Ectodermal cell (in vitro differentiated cells): ENCODE measurements at regions not wholly inside any gene's neighbourhood (a gene's known extent, or its start where the extent isn't known, plus 50 kb on each side); places are given as distances from the start of the nearest gene placed in this dataset.
"Not testable (repeated sequence)": the region's sequence is repeated elsewhere in the genome, so short reads cannot be mapped to it uniquely, and the experiment has no call there.

ENCODE experiments used
- H3K27ac ChIP-seq: 2 replicates; pipeline ENCODE4 v1.7.0; 2013; ENCODE audit warnings: mild to moderate bottlenecking, low read depth, low read length; ENCODE audit not compliant: insufficient read depth, poor library complexity, severe bottlenecking
- H3K27me3 ChIP-seq: 2 replicates; pipeline ENCODE4 v1.7.0; 2013; ENCODE audit warnings: mild to moderate bottlenecking, low read length; ENCODE audit not compliant: insufficient read depth, control insufficient read depth, poor library complexity, severe bottlenecking
- H3K36me3 ChIP-seq: one replicate; pipeline ENCODE4 v1.7.0; 2013; ENCODE audit warnings: low read length; ENCODE audit not compliant: control insufficient read depth, insufficient read depth
- H3K4me1 ChIP-seq: one replicate; pipeline ENCODE4 v1.7.0; 2013; ENCODE audit warnings: low read length; ENCODE audit not compliant: control insufficient read depth, insufficient read depth
- H3K4me3 ChIP-seq: 2 replicates; pipeline ENCODE4 v1.7.0; 2013; ENCODE audit warnings: low read depth, low read length, control low read depth; ENCODE audit not compliant: insufficient read depth
- H3K9me3 ChIP-seq: 2 replicates; pipeline ENCODE4 v1.7.0; 2013; ENCODE audit warnings: mild to moderate bottlenecking, low read length, moderate library complexity; ENCODE audit not compliant: control insufficient read depth
- WGBS, 2 experiments: methylation state at CpG; one replicate each; pipeline ENCODE4 v1.1.7; 2013; ENCODE audit warnings: missing lambda C conversion rate in 2 of 2; 5-methylcytosine and 5-hydroxymethylcytosine counted together

DNA sequence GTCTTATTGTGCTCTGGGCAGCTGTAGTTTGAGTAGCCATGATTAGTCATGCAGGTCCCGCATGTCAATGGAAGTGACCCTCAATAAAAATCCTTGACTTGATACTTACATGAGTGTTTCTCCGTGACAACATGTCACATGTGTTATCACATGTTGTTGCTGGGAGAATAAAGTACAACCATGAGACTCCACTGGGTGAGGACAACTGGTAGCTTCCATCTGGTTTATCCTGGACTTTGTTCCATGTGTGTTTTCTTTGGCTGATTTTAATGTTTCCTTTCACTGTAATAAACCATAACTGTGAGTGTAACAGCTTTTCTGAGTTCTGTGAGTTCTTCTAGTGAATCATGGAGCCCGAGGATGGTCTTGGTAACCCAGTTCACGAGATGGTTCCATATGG is 63.1 kb upstream of the NDN start:
- H3K36me3 ChIP-seq: no peaks in the 10 kb centered on the region
- H3K27me3 ChIP-seq: no peaks in the 10 kb centered on the region
- H3K9me3 ChIP-seq: peaks cover 2% of the 10 kb centered on the region
- no peak overlapping the region for H3K27ac ChIP-seq
- WGBS, 2 experiments: 84 to 87% methylated on average over 4 of the region's 4 CpGs
- H3K4me3 ChIP-seq: no peak overlapping the region
- H3K4me1 ChIP-seq: no peaks in the 10 kb centered on the region

DNA sequence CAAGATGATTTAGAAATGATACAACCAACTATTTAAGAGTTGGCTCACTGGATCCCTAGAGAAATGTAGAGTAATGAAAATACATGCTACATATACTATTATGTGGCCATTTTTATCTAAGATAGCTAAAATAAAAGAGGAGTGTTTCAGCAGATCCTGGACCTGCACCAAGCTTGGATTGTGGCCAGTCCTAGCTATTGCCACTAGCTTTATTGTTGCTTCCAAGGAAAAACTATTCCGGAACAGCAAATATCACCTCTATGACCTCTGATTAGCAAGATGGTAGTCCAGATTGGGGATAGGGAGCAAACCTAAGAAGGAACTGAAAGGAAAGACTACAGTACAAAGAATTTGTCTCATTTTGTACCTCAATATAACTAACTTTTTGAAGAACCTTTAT is 63.7 kb upstream of the NDN start:
- whole genome bisulfite sequencing, 2 experiments: 80 to 95% methylated on average over 1 of the region's 1 CpG

DNA sequence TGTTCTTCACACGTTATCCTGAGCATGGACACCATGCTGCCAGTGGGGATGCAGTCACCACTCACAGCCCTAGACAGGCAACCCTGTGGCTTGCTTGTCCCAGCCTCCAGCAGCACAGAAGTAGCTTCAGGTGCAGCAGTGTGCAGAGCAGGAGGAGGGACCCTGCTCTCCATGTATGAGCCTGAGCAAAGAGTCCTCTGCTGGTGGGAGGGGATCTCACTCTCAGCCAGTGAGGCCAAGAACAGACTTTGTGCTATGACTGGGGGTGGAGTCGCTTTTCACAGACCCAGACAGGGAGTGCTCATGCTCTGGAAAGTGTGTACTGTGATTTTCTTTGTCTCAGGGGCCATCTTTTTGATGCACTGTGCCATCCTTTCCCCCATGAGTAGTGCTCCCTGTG is 66.1 kb upstream of the NDN start:
- no peak overlapping the region for H3K27ac ChIP-seq
- H3K27me3 ChIP-seq: no peaks in the 10 kb centered on the region
- H3K9me3 ChIP-seq: peaks cover 2% of the 10 kb centered on the region
- 59 to 66% methylated on average over 2 of the region's 2 CpGs for whole genome bisulfite sequencing, 2 experiments
- no peak overlapping the region for H3K4me3 ChIP-seq
- H3K4me1 ChIP-seq: no peaks in the 10 kb centered on the region
- no peaks in the 10 kb centered on the region for H3K36me3 ChIP-seq

More for the DNA sequence above, 63.7 kb upstream of the NDN start:
- Histone ChIP-seq H3K4me1 (no peaks in the 10 kb centered on the region), H3K27ac (no peak overlapping the region), H3K27me3 (no peaks in the 10 kb centered on the region), H3K36me3 (no peaks in the 10 kb centered on the region), H3K4me3 (no peak overlapping the region), H3K9me3 (peaks cover 2% of the 10 kb centered on the region)

DNA sequence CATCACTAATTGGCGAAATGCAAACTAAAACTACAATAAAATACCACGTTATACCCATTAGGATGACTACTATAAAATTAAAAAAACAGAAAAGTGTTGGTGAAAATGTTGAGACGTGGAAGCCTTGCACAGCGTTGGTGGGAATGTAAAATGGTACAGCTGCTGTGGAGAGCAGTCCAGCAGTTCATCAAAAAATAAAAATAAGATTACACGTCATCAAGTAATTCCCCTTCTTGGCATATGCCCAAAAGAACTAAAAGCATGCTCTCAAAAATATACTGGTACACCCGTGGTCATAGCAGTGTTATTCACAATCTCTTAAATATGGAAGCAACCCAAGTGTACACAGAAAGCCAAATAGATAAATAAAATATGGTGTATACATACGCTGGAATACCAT is 71.8 kb upstream of the NDN start:
- 68 to 80% methylated on average over 5 to 7 of the region's 7 CpGs for WGBS, 2 experiments
- Histone ChIP-seq H3K9me3 (peaks cover 5% of the 10 kb centered on the region), H3K36me3 (no peaks in the 10 kb centered on the region), H3K27ac (no peak overlapping the region), H3K27me3 (no peaks in the 10 kb centered on the region), H3K4me1 (peaks cover 11% of the 10 kb centered on the region), H3K4me3 (no peak overlapping the region)

DNA sequence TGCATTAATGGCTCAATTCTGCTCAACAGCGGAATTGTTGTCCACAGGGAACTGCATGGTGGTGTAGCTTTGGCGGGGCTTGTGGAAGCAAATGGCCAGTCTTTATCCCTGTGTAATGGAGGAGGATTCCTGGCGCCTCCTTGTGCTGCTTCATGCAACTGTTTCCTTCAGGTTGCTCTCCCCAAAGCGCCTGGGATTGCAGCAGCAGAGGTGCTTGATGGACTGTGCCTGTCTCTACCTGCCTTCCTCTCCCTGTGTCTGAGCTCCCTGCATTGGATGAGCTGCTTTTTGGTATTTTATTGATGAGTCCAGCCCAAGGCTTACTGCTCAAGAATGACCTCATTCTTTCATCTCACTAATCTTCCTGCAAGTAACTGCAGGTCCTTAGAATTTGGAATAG is 72.9 kb upstream of the NDN start:
- Histone ChIP-seq H3K36me3 (no peaks in the 10 kb centered on the region), H3K4me1 (peaks cover 11% of the 10 kb centered on the region), H3K27ac (no peak overlapping the region), H3K27me3 (no peaks in the 10 kb centered on the region), H3K4me3 (no peak overlapping the region), H3K9me3 (peaks cover 5% of the 10 kb centered on the region)
- 48 to 49% methylated on average over 4 of the region's 4 CpGs for WGBS, 2 experiments

DNA sequence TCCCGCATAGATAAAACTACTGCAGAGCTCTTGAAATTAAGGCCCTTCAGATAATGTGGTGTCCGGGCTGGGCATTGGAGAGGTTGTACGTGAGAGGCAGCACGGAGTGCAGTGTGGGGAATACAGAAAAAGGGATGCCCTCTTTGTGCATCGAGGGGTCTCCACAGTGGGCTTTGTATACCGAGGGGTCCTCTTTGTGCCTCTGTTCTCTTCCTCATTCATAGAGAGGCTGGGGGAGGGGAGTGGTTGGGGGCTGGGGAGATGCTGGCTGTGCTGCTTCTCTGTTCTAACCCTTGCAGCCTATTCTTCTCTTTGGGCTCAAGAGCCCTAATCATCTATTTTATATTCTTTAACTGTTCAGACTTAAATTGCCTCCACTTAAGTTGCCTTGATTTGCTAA is 74.3 kb upstream of the NDN start:
- WGBS, 2 experiments: 59 to 72% methylated on average over 6 of the region's 6 CpGs
- H3K4me3 ChIP-seq: no peak overlapping the region
- H3K4me1 ChIP-seq: peaks cover 11% of the 10 kb centered on the region
- peak overlapping the region; percentile 64 for H3K27ac ChIP-seq
- no peaks in the 10 kb centered on the region for H3K27me3 ChIP-seq
- no peaks in the 10 kb centered on the region for H3K36me3 ChIP-seq
- peaks cover 5% of the 10 kb centered on the region for H3K9me3 ChIP-seq

DNA sequence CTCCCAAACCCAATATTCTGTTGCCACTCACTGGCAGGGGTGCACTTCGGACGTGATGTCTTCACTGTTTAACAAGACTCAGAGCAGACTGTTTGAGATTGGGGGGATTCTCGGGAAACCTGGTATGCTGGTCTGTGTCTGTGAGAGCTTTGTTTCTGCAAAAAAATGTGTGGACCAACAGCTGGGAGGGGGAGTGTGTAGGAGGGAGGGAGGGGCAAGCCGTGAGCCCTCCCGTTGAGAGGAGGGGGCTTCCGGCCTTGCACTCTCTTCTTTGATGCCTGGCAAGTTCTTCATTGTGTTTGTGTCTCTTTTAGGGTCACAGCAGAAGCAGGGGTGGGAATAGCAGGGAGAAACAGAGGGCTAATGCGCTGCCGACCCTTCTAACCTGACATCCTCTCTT is 74.9 kb upstream of the NDN start:
- H3K4me1 ChIP-seq: peaks cover 11% of the 10 kb centered on the region
- 53 to 66% methylated on average over 8 of the region's 8 CpGs for WGBS, 2 experiments
- H3K27ac ChIP-seq: peak overlapping the region; percentile 64
- no peaks in the 10 kb centered on the region for H3K36me3 ChIP-seq
- no peak overlapping the region for H3K4me3 ChIP-seq
- H3K9me3 ChIP-seq: peaks cover 5% of the 10 kb centered on the region
- H3K27me3 ChIP-seq: no peaks in the 10 kb centered on the region

DNA sequence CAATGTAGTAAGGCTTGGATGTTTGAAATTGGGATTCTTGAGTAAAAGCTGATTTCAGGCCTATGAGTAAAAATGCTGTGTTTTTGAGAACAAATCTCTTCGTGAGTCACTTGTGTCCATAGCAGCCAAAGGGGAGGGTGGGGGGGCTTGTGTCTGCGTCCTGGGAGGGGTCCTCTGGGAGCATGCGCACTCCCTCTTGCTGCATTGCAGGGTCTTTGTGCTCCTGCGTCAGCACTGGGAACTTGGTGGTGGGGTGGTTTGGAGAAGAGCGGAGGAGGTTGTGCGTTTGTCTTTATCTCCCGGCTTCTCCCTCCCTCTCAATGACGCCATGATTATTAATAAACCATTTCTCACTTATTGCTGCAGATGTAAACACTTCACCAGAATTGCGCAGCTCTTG is 75.9 kb upstream of the NDN start:
- Histone ChIP-seq H3K4me3 (peak overlapping the region; percentile 11), H3K27me3 (no peaks in the 10 kb centered on the region), H3K36me3 (no peaks in the 10 kb centered on the region), H3K9me3 (peaks cover 5% of the 10 kb centered on the region), H3K27ac (no peak overlapping the region), H3K4me1 (peaks cover 11% of the 10 kb centered on the region)
- 86% methylated on average over 7 to 9 of the region's 9 CpGs for WGBS, 2 experiments

DNA sequence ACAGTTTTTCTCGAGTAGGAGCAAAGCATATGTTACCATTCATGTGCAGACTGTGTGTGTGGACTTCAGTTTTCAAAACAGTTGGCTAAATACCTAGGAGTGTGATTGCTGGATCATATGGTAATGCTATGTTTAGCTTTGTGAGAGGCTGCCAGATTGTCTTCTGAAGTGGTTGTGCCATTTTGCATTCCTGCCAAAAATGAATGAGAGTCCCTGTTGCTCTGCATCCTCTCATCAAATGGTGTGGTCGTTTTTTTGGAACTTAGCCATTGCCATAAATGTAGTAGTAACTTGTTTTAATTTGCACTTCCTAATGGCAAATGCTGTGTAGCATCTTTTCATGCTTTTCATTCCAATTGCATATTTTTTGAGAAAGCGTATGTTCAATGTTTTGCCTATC is 77.2 kb upstream of the NDN start:
- H3K4me3 ChIP-seq: no peak overlapping the region
- peaks cover 2% of the 10 kb centered on the region for H3K9me3 ChIP-seq
- 70 to 77% methylated on average over 3 of the region's 3 CpGs for WGBS, 2 experiments
- H3K27ac ChIP-seq: no peak overlapping the region
- H3K27me3 ChIP-seq: no peaks in the 10 kb centered on the region
- H3K4me1 ChIP-seq: peaks cover 11% of the 10 kb centered on the region
- no peaks in the 10 kb centered on the region for H3K36me3 ChIP-seq

DNA sequence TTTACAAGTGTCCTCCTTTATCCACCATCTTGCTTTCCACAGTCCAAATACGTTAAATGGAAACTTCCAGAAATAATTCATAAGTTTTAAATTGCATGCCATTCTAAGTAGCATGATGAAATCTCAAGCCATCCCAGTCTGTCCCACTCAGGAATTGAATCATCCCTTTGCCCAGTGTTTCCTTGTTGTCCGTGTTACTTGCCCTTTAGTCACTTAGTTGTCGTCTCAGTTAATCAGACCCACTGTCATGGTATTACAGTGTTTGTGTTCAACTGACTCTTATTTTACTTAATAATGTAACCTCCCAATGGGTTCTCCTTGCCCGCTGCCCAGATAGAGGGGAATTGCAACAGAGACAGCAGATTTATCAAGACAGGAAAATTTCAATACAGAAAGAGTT is 77.6 kb upstream of the NDN start:
- 88 to 90% methylated on average over 4 of the region's 4 CpGs for WGBS, 2 experiments
- H3K4me3 ChIP-seq: no peak overlapping the region
- H3K4me1 ChIP-seq: peaks cover 11% of the 10 kb centered on the region
- H3K27me3 ChIP-seq: no peaks in the 10 kb centered on the region
- H3K9me3 ChIP-seq: peaks cover 2% of the 10 kb centered on the region
- H3K27ac ChIP-seq: no peak overlapping the region
- H3K36me3 ChIP-seq: no peaks in the 10 kb centered on the region

DNA sequence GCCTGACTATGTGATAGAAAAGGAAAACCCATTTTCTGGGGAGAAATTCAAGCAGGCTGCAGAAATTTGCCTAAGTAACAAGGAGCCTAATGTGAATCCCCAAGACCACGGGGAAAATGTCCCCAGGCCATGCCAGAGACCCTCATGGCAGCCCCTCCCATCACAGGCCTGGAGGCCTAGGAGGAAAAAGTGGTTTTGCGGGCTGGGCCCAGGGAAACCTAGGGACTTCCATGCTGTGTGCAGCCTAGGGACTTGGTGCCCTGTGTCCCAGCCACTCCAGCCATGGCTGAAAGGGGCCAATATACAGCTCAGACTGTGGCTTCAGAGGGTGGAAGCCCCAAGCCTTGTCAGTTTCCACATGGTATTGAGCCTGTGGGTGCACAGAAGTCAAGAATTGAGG is 79.7 kb upstream of the NDN start:
- 69 to 77% methylated on average over 2 of the region's 2 CpGs for WGBS, 2 experiments
- H3K9me3 ChIP-seq: not testable (repeated sequence)

More for the DNA sequence above, 79.7 kb upstream of the NDN start:
- H3K27me3 ChIP-seq, H3K36me3 ChIP-seq, H3K27ac ChIP-seq, H3K4me3 ChIP-seq, H3K4me1 ChIP-seq: not testable (repeated sequence)
